ENCODE measurements at regions not wholly inside any gene's neighbourhood (a gene's known extent, or its start where the extent isn't known, plus 50 kb on each side); places are given as distances from the start of the nearest gene placed in this dataset.

- TF ChIP-seq CTCF (IDR thresholded peaks at IDR 0.05 in 2 of 3, conservative IDR thresholded peaks at IDR 0.05 in 1 of 3; ENCODE audit: borderline replicate concordance in 1 of 3, insufficient read depth in 1 of 3, low read depth in 2 of 3, low read length in 2 of 3), result no peak
- no peak for TF ChIP-seq EZH2phosphoT487 (IDR thresholded peaks at IDR 0.05; ENCODE audit: borderline replicate concordance)
- TF ChIP-seq SP1 (IDR thresholded peaks at IDR 0.05; ENCODE audit: low read depth), result no peak
- TF ChIP-seq EZH2 (IDR thresholded peaks at IDR 0.05), result no peak
Measured at GRCh38 chr5:155792873-155793272, 534.1 kb upstream of the SGCD start.
